Loucy (cell line): ENCODE measurements at regions not wholly inside any gene's neighbourhood (a gene's known extent, or its start where the extent isn't known, plus 50 kb on each side); places are given as distances from the start of the nearest gene placed in this dataset.
"Not testable (repeated sequence)": the region's sequence is repeated elsewhere in the genome, so short reads cannot be mapped to it uniquely, and the experiment has no call there.

Source experiments
- H2AFZ ChIP-seq: fragments of 200-600 bp; sonication (generic); 2 replicates; pipeline ENCODE4 v1.6.0; 2016; ENCODE audit warnings: antibody characterized with exemption, mild to moderate bottlenecking, low read length, moderate library complexity
- H3F3A ChIP-seq: fragments of 200-600 bp; 2 replicates; pipeline ENCODE4 v1.6.0; 2016; ENCODE audit warnings: antibody characterized with exemption, low read depth, mild to moderate bottlenecking
- H3K27me3 ChIP-seq: fragments of 200-600 bp; sonication (generic); 2 replicates; pipeline ENCODE4 v1.6.1; 2014; ENCODE audit warnings: low read length, mild to moderate bottlenecking; ENCODE audit not compliant: insufficient read depth, poor library complexity, severe bottlenecking
- H3K36me3 ChIP-seq: fragments of 200-600 bp; sonication (generic); 2 replicates; pipeline ENCODE4 v1.6.1; 2016; ENCODE audit warnings: low read length; ENCODE audit not compliant: insufficient read depth
- H3K4me1 ChIP-seq: fragments of 200-600 bp; sonication (generic); 2 replicates; pipeline ENCODE4 v1.5.1; 2014; ENCODE audit warnings: low read length, mild to moderate bottlenecking; ENCODE audit not compliant: insufficient read depth, poor library complexity, severe bottlenecking
- H3K4me2 ChIP-seq: fragments of 200-600 bp; sonication (generic); 2 replicates; pipeline ENCODE4 v1.6.0; 2014; ENCODE audit warnings: antibody characterized with exemption, low read length, low read depth, mild to moderate bottlenecking; ENCODE audit not compliant: poor library complexity, severe bottlenecking
- H3K4me3 ChIP-seq: fragments of 200-600 bp; sonication (generic); 2 replicates; pipeline ENCODE4 v1.5.1; 2014; ENCODE audit warnings: low read length, mild to moderate bottlenecking, mixed read lengths; ENCODE audit not compliant: poor library complexity, severe bottlenecking
- H3K79me2 ChIP-seq: fragments of 200-600 bp; sonication (generic); 2 replicates; pipeline ENCODE4 v1.6.1; 2014; ENCODE audit warnings: low read length; ENCODE audit not compliant: insufficient read depth
- H3K9ac ChIP-seq: fragments of 200-600 bp; sonication (generic); 2 replicates; pipeline ENCODE4 v1.6.0; 2014; ENCODE audit warnings: mild to moderate bottlenecking, low read depth, low read length, moderate library complexity; ENCODE audit not compliant: poor library complexity, severe bottlenecking
- H3K9me2 ChIP-seq: fragments of 200-600 bp; sonication (generic); replicated peaks from 2 replicates; pipeline ENCODE4 v1.6.1; 2016; ENCODE audit warnings: low read depth, low read length, mixed read lengths
- H3K9me3 ChIP-seq: fragments of 200-600 bp; sonication (generic); 2 replicates; pipeline ENCODE4 v1.6.1; 2014; ENCODE audit warnings: mild to moderate bottlenecking, antibody characterized with exemption, low read length, low read depth; ENCODE audit not compliant: insufficient read depth
- H4K20me1 ChIP-seq: fragments of 200-600 bp; sonication (generic); 2 replicates; pipeline ENCODE4 v1.6.0; 2014; ENCODE audit warnings: antibody characterized with exemption, low read length, mild to moderate bottlenecking; ENCODE audit not compliant: insufficient read depth, poor library complexity, severe bottlenecking
- EZH2phosphoT487 ChIP-seq: fragments of 200-600 bp; IDR thresholded peaks from 2 replicates; pipeline ENCODE4 v1.6.1; 2018; ENCODE audit warnings: antibody characterized with exemption, mild to moderate bottlenecking, moderate library complexity, borderline replicate concordance
- TF ChIP-seq, protein P1 (sequence below): fragments of 200-600 bp; sonication (generic); conservative IDR thresholded peaks from 2 replicates; pipeline ENCODE4 v1.5.1; 2014; ENCODE audit warnings: mild to moderate bottlenecking, antibody characterized with exemption, low read length

DNA sequence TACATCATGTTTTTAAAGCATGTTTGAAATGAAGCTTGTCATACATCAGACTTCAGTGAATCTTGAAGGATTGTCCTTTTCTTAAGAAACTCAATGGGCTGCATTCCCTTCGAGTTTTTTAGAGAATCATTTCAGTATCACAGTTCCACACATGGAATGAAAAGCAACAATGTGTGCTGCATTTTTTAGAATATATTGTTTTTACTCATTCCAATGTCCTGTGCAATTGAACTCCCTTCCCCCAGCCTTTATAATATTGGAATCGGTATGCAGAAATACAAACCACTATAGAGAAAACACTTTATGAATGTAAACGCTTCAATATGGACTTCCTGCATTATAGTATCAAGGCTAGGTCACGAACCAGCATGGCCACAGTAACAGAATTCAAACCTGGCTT is 634.4 kb downstream of the GATA3 start:
- Histone ChIP-seq H3K9me2 (no peaks in the 10 kb centered on the region), H3K4me3 (no peak overlapping the region), H3K4me2 (no peak overlapping the region), H3K79me2 (no peaks in the 10 kb centered on the region), H3F3A (no peaks in the 10 kb centered on the region), H3K4me1 (no peaks in the 10 kb centered on the region), H3K9ac (no peak overlapping the region), H3K9me3 (no peaks in the 10 kb centered on the region), H4K20me1 (no peaks in the 10 kb centered on the region), H3K27me3 (no peaks in the 10 kb centered on the region), H3K36me3 (no peaks in the 10 kb centered on the region), H2AFZ (no peak overlapping the region)
- no peak for TF ChIP-seq EZH2phosphoT487

DNA sequence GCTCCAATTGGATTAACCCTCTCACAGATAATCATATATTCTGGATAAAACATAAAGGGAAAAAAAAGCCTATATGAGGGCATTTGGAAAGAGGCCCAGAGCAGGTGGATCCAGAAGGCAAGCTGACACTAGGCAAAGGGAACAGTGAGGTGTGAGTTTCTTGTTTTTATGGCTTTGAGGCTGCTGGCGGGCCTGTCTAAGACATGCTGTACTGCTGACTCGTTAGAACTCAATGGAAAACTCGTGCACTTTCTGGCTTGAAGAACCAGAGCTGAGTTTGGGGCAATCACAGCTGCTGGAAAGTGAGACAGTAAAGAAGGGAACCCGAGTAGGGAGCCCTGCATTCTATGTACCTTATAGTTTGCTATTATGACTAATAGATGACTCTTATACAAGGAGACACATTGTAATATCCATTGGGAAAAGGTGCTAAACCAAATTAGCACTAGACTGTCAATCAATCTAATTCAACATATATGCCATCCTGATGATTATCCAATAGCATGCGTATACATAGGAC is 637.1 kb downstream of the GATA3 start:
- Histone ChIP-seq H4K20me1 (no peaks in the 10 kb centered on the region), H3K27me3 (no peaks in the 10 kb centered on the region), H3K9me2 (no peaks in the 10 kb centered on the region), H3F3A (no peaks in the 10 kb centered on the region), H3K9me3 (no peaks in the 10 kb centered on the region), H3K36me3 (no peaks in the 10 kb centered on the region), H3K4me3 (no peak overlapping the region), H2AFZ (no peak overlapping the region), H3K4me1 (no peaks in the 10 kb centered on the region), H3K9ac (no peak overlapping the region), H3K79me2 (no peaks in the 10 kb centered on the region), H3K4me2 (no peak overlapping the region)
- TF ChIP-seq, protein P1, sequence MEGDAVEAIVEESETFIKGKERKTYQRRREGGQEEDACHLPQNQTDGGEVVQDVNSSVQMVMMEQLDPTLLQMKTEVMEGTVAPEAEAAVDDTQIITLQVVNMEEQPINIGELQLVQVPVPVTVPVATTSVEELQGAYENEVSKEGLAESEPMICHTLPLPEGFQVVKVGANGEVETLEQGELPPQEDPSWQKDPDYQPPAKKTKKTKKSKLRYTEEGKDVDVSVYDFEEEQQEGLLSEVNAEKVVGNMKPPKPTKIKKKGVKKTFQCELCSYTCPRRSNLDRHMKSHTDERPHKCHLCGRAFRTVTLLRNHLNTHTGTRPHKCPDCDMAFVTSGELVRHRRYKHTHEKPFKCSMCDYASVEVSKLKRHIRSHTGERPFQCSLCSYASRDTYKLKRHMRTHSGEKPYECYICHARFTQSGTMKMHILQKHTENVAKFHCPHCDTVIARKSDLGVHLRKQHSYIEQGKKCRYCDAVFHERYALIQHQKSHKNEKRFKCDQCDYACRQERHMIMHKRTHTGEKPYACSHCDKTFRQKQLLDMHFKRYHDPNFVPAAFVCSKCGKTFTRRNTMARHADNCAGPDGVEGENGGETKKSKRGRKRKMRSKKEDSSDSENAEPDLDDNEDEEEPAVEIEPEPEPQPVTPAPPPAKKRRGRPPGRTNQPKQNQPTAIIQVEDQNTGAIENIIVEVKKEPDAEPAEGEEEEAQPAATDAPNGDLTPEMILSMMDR, result no peak
- TF ChIP-seq EZH2phosphoT487, result no peak

DNA sequence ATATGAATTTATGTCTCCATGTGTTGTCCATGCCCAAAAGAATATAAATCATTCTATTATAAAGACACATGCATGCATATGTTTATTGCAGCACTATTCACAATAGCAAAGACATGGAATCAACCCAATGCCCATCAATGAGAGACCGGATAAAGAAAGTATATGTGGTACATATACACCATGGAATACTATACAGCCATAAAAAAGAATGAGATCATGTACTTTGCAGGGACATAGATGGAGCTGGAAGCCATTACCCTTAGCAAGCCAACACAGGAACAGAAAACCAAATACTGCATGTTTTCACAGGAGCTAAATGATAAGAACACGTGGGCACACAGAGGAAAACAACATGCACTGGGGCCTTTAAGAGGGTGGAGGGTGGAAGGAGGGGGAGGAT is 639.1 kb downstream of the GATA3 start:
- H3K79me2 ChIP-seq, H3K36me3 ChIP-seq, H3K4me2 ChIP-seq, H3F3A ChIP-seq, H3K4me1 ChIP-seq, H4K20me1 ChIP-seq, H3K9me2 ChIP-seq, H3K4me3 ChIP-seq, H2AFZ ChIP-seq, H3K9me3 ChIP-seq, H3K27me3 ChIP-seq, H3K9ac ChIP-seq: not testable (repeated sequence)

DNA sequence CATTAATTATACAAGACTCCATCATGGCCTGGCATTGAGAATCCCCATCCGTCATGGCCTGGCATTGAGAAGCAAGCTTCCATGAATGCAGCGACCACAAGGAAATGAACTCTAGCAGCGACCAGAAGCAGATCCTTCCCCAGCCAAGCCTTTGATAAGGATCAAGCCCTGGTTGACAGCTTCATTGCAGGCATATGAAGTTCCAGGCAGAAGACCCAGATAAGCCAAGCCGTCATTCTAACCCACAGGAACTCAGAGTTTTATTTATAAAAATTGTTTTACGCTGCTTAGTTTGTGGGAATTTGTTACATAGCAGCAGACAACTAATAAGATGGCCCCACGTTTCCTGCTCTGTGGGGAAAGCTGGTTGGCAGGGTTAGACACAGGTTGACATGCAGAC is 642.3 kb downstream of the GATA3 start:
- Histone ChIP-seq H3F3A (no peaks in the 10 kb centered on the region), H3K9me3 (no peaks in the 10 kb centered on the region), H3K4me3 (no peak overlapping the region), H3K9me2 (no peaks in the 10 kb centered on the region), H2AFZ (no peak overlapping the region), H4K20me1 (no peaks in the 10 kb centered on the region), H3K9ac (no peak overlapping the region), H3K27me3 (no peaks in the 10 kb centered on the region), H3K4me2 (no peak overlapping the region), H3K79me2 (no peaks in the 10 kb centered on the region), H3K36me3 (no peaks in the 10 kb centered on the region), H3K4me1 (no peaks in the 10 kb centered on the region)
- TF ChIP-seq, protein P1, result no peak
- no peak for TF ChIP-seq EZH2phosphoT487
